Vagina (tissue), 2 donors: ENCODE measurements at regions not wholly inside any gene's neighbourhood (a gene's known extent, or its start where the extent isn't known, plus 50 kb on each side); places are given as distances from the start of the nearest gene placed in this dataset.

Experiments
- CTCF ChIP-seq, 3 experiments: fragments of 450-650 bp in 2 of 3; fragments of 200-600 bp in 1 of 3; sonication (generic) in 1 of 3; IDR thresholded peaks; one replicate each; pipeline ENCODE4 v1.5.1; 2017 to 2019; ENCODE audit warnings: antibody characterized with exemption in 3 of 3, mild to moderate bottlenecking in 2 of 3, moderate library complexity in 2 of 3
- POLR2A ChIP-seq, 2 donors: fragments of 450-650 bp; IDR thresholded peaks; one replicate each; pipeline ENCODE4 v1.6.1; 2017; ENCODE audit warnings: antibody characterized with exemption in 2 of 2, mild to moderate bottlenecking in 2 of 2, moderate library complexity in 2 of 2
- POLR2AphosphoS5 ChIP-seq, 2 donors: sonication (generic); formaldehyde crosslinking; IDR thresholded peaks; one replicate each; pipeline ENCODE4 v1.9.0; 2017; ENCODE audit warnings: antibody characterized with exemption in 2 of 2, mild to moderate bottlenecking in 2 of 2, low read depth in 1 of 2; ENCODE audit not compliant: insufficient read depth in 1 of 2

- TF ChIP-seq CTCF (IDR thresholded peaks at IDR 0.05) (no peak), POLR2AphosphoS5 (IDR thresholded peaks at IDR 0.05; ENCODE audit: insufficient read depth in 1 of 2, low read depth in 1 of 2) (no peak), POLR2A (IDR thresholded peaks at IDR 0.05) (no peak)
These were observed 741.4 kb downstream of the KCNT2 start for GRCh38 chr1:195866781-195867222.
